Vagina (tissue), 2 donors: ENCODE measurements at regions not wholly inside any gene's neighbourhood (a gene's known extent, or its start where the extent isn't known, plus 50 kb on each side); places are given as distances from the start of the nearest gene placed in this dataset.

Source experiments
- DNase-seq, 2 donors: peaks; one replicate each; pipeline ENCODE4 v3.0.0-alpha.2; 2017; ENCODE audit errors: extremely low spot score in 2 of 2
- H3K27ac ChIP-seq: fragments of 200-600 bp; sonication (generic); one replicate; pipeline ENCODE4 v1.5.1; 2019
- H3K27me3 ChIP-seq: fragments of 200-600 bp; sonication (generic); one replicate; pipeline ENCODE4 v1.5.1; 2019
- H3K36me3 ChIP-seq, 2 donors: fragments of 200-600 bp; sonication (generic); one replicate each; pipeline ENCODE4 v1.5.1; 2017 to 2019
- H3K4me1 ChIP-seq: fragments of 200-600 bp; sonication (generic); one replicate; pipeline ENCODE4 v1.5.1; 2019
- H3K4me3 ChIP-seq, 2 donors: fragments of 200-600 bp; sonication (generic); 1 replicate in 1 of 2; 2 replicates in 1 of 2; pipeline ENCODE4 v1.5.1; 2016 to 2019
- H3K9me3 ChIP-seq: fragments of 200-600 bp; sonication (generic); one replicate; pipeline ENCODE4 v1.5.1; 2019
- CTCF ChIP-seq, 3 experiments: fragments of 450-650 bp in 2 of 3; fragments of 200-600 bp in 1 of 3; sonication (generic) in 1 of 3; IDR thresholded peaks; one replicate each; pipeline ENCODE4 v1.5.1; 2017 to 2019; ENCODE audit warnings: antibody characterized with exemption in 3 of 3, mild to moderate bottlenecking in 2 of 3, moderate library complexity in 2 of 3
- POLR2A ChIP-seq, 2 donors: fragments of 450-650 bp; IDR thresholded peaks; one replicate each; pipeline ENCODE4 v1.6.1; 2017; ENCODE audit warnings: antibody characterized with exemption in 2 of 2, mild to moderate bottlenecking in 2 of 2, moderate library complexity in 2 of 2
- POLR2AphosphoS5 ChIP-seq, 2 donors: sonication (generic); formaldehyde crosslinking; IDR thresholded peaks; one replicate each; pipeline ENCODE4 v1.9.0; 2017; ENCODE audit warnings: antibody characterized with exemption in 2 of 2, mild to moderate bottlenecking in 2 of 2, low read depth in 1 of 2; ENCODE audit not compliant: insufficient read depth in 1 of 2
- intact Hi-C: fragments of 100-400 bp; cut with DNase I; formaldehyde crosslinking; loops from one replicate; pipeline ENCODE4 v1.15.1; 2023

- intact Hi-C loops, result no loop called here
- no peak overlapping the region for H3K4me3 ChIP-seq
- no peak for DNase-seq
- no peaks in the 10 kb centered on the region for H3K9me3 ChIP-seq
- H3K4me1 ChIP-seq, result peaks cover 8% of the 10 kb centered on the region
- H3K27ac ChIP-seq, result no peak overlapping the region
- H3K36me3 ChIP-seq, result no peaks in the 10 kb centered on the region
- H3K27me3 ChIP-seq, result no peaks in the 10 kb centered on the region
- TF ChIP-seq POLR2A (IDR thresholded peaks at IDR 0.05) (no peak), POLR2AphosphoS5 (IDR thresholded peaks at IDR 0.05; ENCODE audit: insufficient read depth in 1 of 2, low read depth in 1 of 2) (no peak), CTCF (IDR thresholded peaks at IDR 0.05) (no peak)
Measured at GRCh38 chr20:11847827-11848226, 69.9 kb upstream of the BTBD3 start.

- intact Hi-C loops, result no loop called here
- Histone ChIP-seq H3K36me3 (no peaks in the 10 kb centered on the region), H3K27me3 (no peaks in the 10 kb centered on the region), H3K4me3 (no peak overlapping the region), H3K27ac (no peak overlapping the region), H3K4me1 (peaks cover 8% of the 10 kb centered on the region), H3K9me3 (no peaks in the 10 kb centered on the region)
- DNase-seq, result no peak
- TF ChIP-seq POLR2AphosphoS5 (IDR thresholded peaks at IDR 0.05; ENCODE audit: insufficient read depth in 1 of 2, low read depth in 1 of 2) (no peak), CTCF (IDR thresholded peaks at IDR 0.05) (no peak), POLR2A (IDR thresholded peaks at IDR 0.05) (no peak)
Measured at GRCh38 chr20:11849270-11849915, 68.3 kb upstream of the BTBD3 start.

- no peak for DNase-seq
- intact Hi-C loops, result no loop called here
- TF ChIP-seq POLR2A (IDR thresholded peaks at IDR 0.05) (no peak), CTCF (IDR thresholded peaks at IDR 0.05) (no peak), POLR2AphosphoS5 (IDR thresholded peaks at IDR 0.05; ENCODE audit: insufficient read depth in 1 of 2, low read depth in 1 of 2) (no peak)
- Histone ChIP-seq H3K9me3 (no peaks in the 10 kb centered on the region), H3K27ac (no peak overlapping the region), H3K4me1 (peaks cover 8% of the 10 kb centered on the region), H3K4me3 (no peak overlapping the region), H3K36me3 (no peaks in the 10 kb centered on the region), H3K27me3 (no peaks in the 10 kb centered on the region)
Measured at GRCh38 chr20:11849976-11850670, 67.6 kb upstream of the BTBD3 start.

GRCh38 chr20:11850901-11851300 is 66.8 kb upstream of the BTBD3 start:
- Histone ChIP-seq H3K4me1 (peaks cover 8% of the 10 kb centered on the region), H3K27ac (no peak overlapping the region), H3K27me3 (no peaks in the 10 kb centered on the region), H3K9me3 (no peaks in the 10 kb centered on the region), H3K36me3 (no peaks in the 10 kb centered on the region), H3K4me3 (no peak overlapping the region)
- intact Hi-C loops, result no loop called here
- TF ChIP-seq POLR2A (IDR thresholded peaks at IDR 0.05) (no peak), CTCF (IDR thresholded peaks at IDR 0.05) (no peak), POLR2AphosphoS5 (IDR thresholded peaks at IDR 0.05; ENCODE audit: insufficient read depth in 1 of 2, low read depth in 1 of 2) (no peak)
- no peak for DNase-seq

DNA sequence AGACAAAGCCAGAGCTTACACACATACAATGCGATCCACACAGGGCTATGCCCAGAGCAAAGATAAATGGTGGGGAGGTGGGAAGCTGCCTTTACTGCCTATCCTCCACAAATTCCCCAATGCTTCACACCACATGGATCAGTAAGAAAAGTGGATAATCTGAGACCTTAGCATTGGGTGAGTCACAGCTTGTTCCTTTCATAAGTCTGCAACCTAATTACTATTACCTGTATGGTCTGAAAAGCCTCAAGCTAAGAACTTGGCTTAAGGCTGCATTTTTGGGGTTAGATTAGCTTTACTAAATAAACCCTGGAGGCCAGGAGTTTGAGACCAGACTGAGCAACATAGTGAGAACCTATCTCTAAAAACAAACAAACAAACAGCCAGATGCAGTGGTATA is 66.0 kb upstream of the BTBD3 start:
- intact Hi-C loops, result no loop called here
- Histone ChIP-seq H3K27ac (no peak overlapping the region), H3K4me3 (no peak overlapping the region), H3K36me3 (no peaks in the 10 kb centered on the region), H3K4me1 (peaks cover 8% of the 10 kb centered on the region), H3K9me3 (no peaks in the 10 kb centered on the region), H3K27me3 (no peaks in the 10 kb centered on the region)
- TF ChIP-seq CTCF (IDR thresholded peaks at IDR 0.05) (no peak), POLR2A (IDR thresholded peaks at IDR 0.05) (no peak), POLR2AphosphoS5 (IDR thresholded peaks at IDR 0.05; ENCODE audit: insufficient read depth in 1 of 2, low read depth in 1 of 2) (no peak)
- no peak for DNase-seq
